GM12878 (cell line): ENCODE measurements at regions not wholly inside any gene's neighbourhood (a gene's known extent, or its start where the extent isn't known, plus 50 kb on each side); places are given as distances from the start of the nearest gene placed in this dataset.

Experiments used
- ATAC-seq: fragments of 200-7000 bp; cut with Tn5 transposase; 3 replicates; pipeline ENCODE4 v1.9.1; 2020; ENCODE audit warnings: mild to moderate bottlenecking, moderate library complexity
- BruUV-seq: library from RNA; stranded (reverse); fragments of 400-500 nt; replicated peaks from 2 replicates; lab custom pipeline; 2021; lab: Mats Ljungman, UMichigan
- CTCF ChIA-PET: fragments of 300-600 bp; sonication (Branson Sonifier 250); formaldehyde crosslinking; extraction: SDS; loops from one replicate; lab custom pipeline; 2021; ENCODE audit warnings: inconsistent platforms; lab: Yijun Ruan, JAX
- POLR2A ChIA-PET: fragments of 350-600 bp; formaldehyde crosslinking; extraction: SDS; loops from one replicate; lab custom pipeline; 2021; ENCODE audit warnings: inconsistent platforms; lab: Charles Lee
- RAD21 ChIA-PET: fragments of 300-600 bp; sonication (Branson Sonifier 250); formaldehyde crosslinking; loops from one replicate; lab custom pipeline; 2023; ENCODE audit warnings: antibody characterized with exemption; ENCODE audit not compliant: unreplicated experiment; lab: Charles Lee
- SMC1A ChIA-PET: fragments of 300-600 bp; sonication (Branson Sonifier 250); formaldehyde crosslinking; loops from one replicate; lab custom pipeline; 2023; ENCODE audit not compliant: unreplicated experiment, uncharacterized antibody; lab: Charles Lee
- DNase-seq: peaks from one replicate; pipeline ENCODE4 v3.0.0-alpha.2; 2011; ENCODE audit warnings: low read depth, low spot score
- FAIRE-seq: peaks from 3 replicates; lab custom pipeline; 2011; peaks lifted over from hg19 to GRCh38; lab: Jason Lieb, UNC
- H2AFZ ChIP-seq: 2 replicates; pipeline ENCODE4 v1.6.0; 2011; ENCODE audit warnings: low read depth, low read length, control low read depth; ENCODE audit not compliant: control insufficient read depth
- H3K27ac ChIP-seq: 2 replicates; pipeline ENCODE4 v1.5.1; 2011; ENCODE audit warnings: control low read depth; ENCODE audit not compliant: control insufficient read depth, insufficient read depth
- H3K27me3 ChIP-seq, 2 experiments: replicated peaks in 1 of 2; 2 replicates each; pipeline versions ENCODE4 v1.6.0 to v1.6.1; 2011; ENCODE audit warnings: low read length in 1 of 2; ENCODE audit not compliant: control insufficient read depth in 2 of 2, insufficient read depth in 2 of 2
- H3K36me3 ChIP-seq, 2 experiments: 2 replicates each; pipeline ENCODE4 v1.5.1; 2011; ENCODE audit warnings: low read length in 1 of 2; ENCODE audit not compliant: control insufficient read depth in 2 of 2, insufficient read depth in 2 of 2
- H3K4me1 ChIP-seq: 2 replicates; pipeline ENCODE4 v1.6.1; 2011; ENCODE audit warnings: mild to moderate bottlenecking, low read length, moderate library complexity, mixed read lengths; ENCODE audit not compliant: control insufficient read depth, insufficient read depth
- H3K4me2 ChIP-seq: 2 replicates; pipeline ENCODE4 v1.6.0; 2011; ENCODE audit warnings: control low read depth; ENCODE audit not compliant: control insufficient read depth, insufficient read depth
- H3K4me3 ChIP-seq: fragments of 200-600 bp; sonication (generic); 2 replicates; pipeline ENCODE4 v1.5.1; 2016
- H3K79me2 ChIP-seq: 2 replicates; pipeline ENCODE4 v1.6.0; 2011; ENCODE audit warnings: low read length; ENCODE audit not compliant: control insufficient read depth, insufficient read depth
- H3K9ac ChIP-seq: 2 replicates; pipeline ENCODE4 v1.8.0; 2011; ENCODE audit warnings: low read length, control low read depth, mixed read lengths; ENCODE audit not compliant: control insufficient read depth, insufficient read depth
- H3K9me3 ChIP-seq: replicated peaks from 3 replicates; pipeline ENCODE4 v1.5.1; 2011; ENCODE audit warnings: mild to moderate bottlenecking, low read length; ENCODE audit not compliant: control insufficient read depth, insufficient read depth
- H4K20me1 ChIP-seq: 2 replicates; pipeline ENCODE4 v1.6.0; 2011; ENCODE audit not compliant: control insufficient read depth, insufficient read depth
- BHLHE40 ChIP-seq, 2 experiments: fragments of 450-650 bp in 1 of 2; IDR thresholded peaks; 2 replicates each; pipeline ENCODE4 v1.6.1; 2011 to 2017; ENCODE audit warnings: low read depth in 2 of 2, borderline replicate concordance in 1 of 2, improper control_type of control experiment in 1 of 2, low read length in 1 of 2, mild to moderate bottlenecking in 1 of 2
- CEBPB ChIP-seq, 2 experiments: fragments of 150-350 bp in 1 of 2; IDR thresholded peaks; 2 replicates each; pipeline ENCODE4 v1.6.1; 2012 to 2014; ENCODE audit warnings: low read depth in 2 of 2, low read length in 2 of 2, borderline replicate concordance in 1 of 2, inconsistent platforms in 1 of 2
- CHD1 ChIP-seq: IDR thresholded peaks from 2 replicates; pipeline ENCODE4 v1.6.1; 2012; ENCODE audit warnings: low read depth, low read length, improper control_type of control experiment
- HSF1 ChIP-seq: fragments of 150-350 bp; IDR thresholded peaks from 2 replicates; pipeline ENCODE4 v1.6.1; 2014; ENCODE audit warnings: mild to moderate bottlenecking, low read depth, low read length
- KLF5 ChIP-seq: fragments of 450-650 bp; IDR thresholded peaks from 2 replicates; pipeline ENCODE4 v1.6.1; 2014; ENCODE audit warnings: mild to moderate bottlenecking; ENCODE audit not compliant: partially characterized antibody
- MYC ChIP-seq: IDR thresholded peaks from 2 replicates; pipeline ENCODE4 v1.6.1; 2011; ENCODE audit warnings: mild to moderate bottlenecking, low read length, moderate library complexity, inconsistent platforms; ENCODE audit not compliant: insufficient read depth, insufficient replicate concordance, insufficient read length, severe bottlenecking
- PAX8 ChIP-seq: fragments of 450-650 bp; IDR thresholded peaks from 2 replicates; pipeline ENCODE4 v1.6.1; 2017; ENCODE audit warnings: mild to moderate bottlenecking, moderate library complexity
- SIX5 ChIP-seq: IDR thresholded peaks from 2 replicates; pipeline ENCODE4 v1.6.1; 2011; ENCODE audit warnings: mild to moderate bottlenecking, low read depth, low read length, moderate library complexity; ENCODE audit not compliant: severe bottlenecking
- STAT1 ChIP-seq: fragments of 450-650 bp; conservative IDR thresholded peaks from 2 replicates; pipeline ENCODE4 v1.6.1; 2014; ENCODE audit warnings: antibody characterized with exemption, mild to moderate bottlenecking
- ZBED1 ChIP-seq: IDR thresholded peaks from 2 replicates; pipeline ENCODE4 v1.6.1; 2016; ENCODE audit warnings: borderline replicate concordance
- WGBS: methylation state at CpG from one replicate; pipeline ENCODE4 v1.1.6; 2016; ENCODE audit warnings: low lambda C conversion rate; ENCODE audit not compliant: insufficient replicate concordance, insufficient coverage; ENCODE audit errors: missing lambda C conversion rate; 5-methylcytosine and 5-hydroxymethylcytosine counted together
- in situ Hi-C: fragments of 300-500 bp; cut with MboI; formaldehyde crosslinking; loops from 9 replicates; pipeline ENCODE4 v1.14.3; 2018; ENCODE audit warnings: mixed read lengths
- intact Hi-C: fragments of 100-400 bp; cut with micrococcal nuclease; formaldehyde crosslinking; loops from one replicate; pipeline ENCODE4 v1.14.2; 2022; ENCODE audit not compliant: unreplicated experiment
- TF ChIP-seq, protein P1 (sequence below): fragments of 450-650 bp; IDR thresholded peaks from 2 replicates; pipeline ENCODE4 v1.6.1; 2014; ENCODE audit warnings: mild to moderate bottlenecking
- TF ChIP-seq, protein P2 (sequence below): IDR thresholded peaks from 2 replicates; pipeline ENCODE4 v1.6.1; 2011; ENCODE audit warnings: borderline replicate concordance, low read depth, mild to moderate bottlenecking, moderate library complexity, low read length; ENCODE audit not compliant: insufficient read depth, poor library complexity, severe bottlenecking

GRCh38 chr11:92810423-92811064 lies 158.9 kb upstream of the MTNR1B start:
- Histone ChIP-seq H4K20me1 (no peaks in the 10 kb centered on the region), H2AFZ (no peak overlapping the region), H3K4me3 (no peak overlapping the region), H3K4me1 (no peaks in the 10 kb centered on the region), H3K9me3 (no peaks in the 10 kb centered on the region), H3K27me3 (no peaks in the 10 kb centered on the region; a peak in 1 of 4 replicates), H3K36me3 (no peaks in the 10 kb centered on the region), H3K27ac (no peak overlapping the region)
- POLR2A ChIA-PET: no interaction called here
- RAD21 ChIA-PET: no interaction called here
- CTCF ChIA-PET: no interaction called here
- no peak for DNase-seq
- intact Hi-C loops: no loop called here
- FAIRE-seq: no peak
- SMC1A ChIA-PET: no interaction called here
- WGBS: 7% methylated on average over 6 of the region's 6 CpGs
- TF ChIP-seq KLF5: no peak
- no peak for TF ChIP-seq ZBED1
- TF ChIP-seq STAT1: no peak
- TF ChIP-seq, protein P1, sequence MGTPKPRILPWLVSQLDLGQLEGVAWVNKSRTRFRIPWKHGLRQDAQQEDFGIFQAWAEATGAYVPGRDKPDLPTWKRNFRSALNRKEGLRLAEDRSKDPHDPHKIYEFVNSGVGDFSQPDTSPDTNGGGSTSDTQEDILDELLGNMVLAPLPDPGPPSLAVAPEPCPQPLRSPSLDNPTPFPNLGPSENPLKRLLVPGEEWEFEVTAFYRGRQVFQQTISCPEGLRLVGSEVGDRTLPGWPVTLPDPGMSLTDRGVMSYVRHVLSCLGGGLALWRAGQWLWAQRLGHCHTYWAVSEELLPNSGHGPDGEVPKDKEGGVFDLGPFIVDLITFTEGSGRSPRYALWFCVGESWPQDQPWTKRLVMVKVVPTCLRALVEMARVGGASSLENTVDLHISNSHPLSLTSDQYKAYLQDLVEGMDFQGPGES: no peak
- no peak for TF ChIP-seq PAX8
- TF ChIP-seq, protein P2, sequence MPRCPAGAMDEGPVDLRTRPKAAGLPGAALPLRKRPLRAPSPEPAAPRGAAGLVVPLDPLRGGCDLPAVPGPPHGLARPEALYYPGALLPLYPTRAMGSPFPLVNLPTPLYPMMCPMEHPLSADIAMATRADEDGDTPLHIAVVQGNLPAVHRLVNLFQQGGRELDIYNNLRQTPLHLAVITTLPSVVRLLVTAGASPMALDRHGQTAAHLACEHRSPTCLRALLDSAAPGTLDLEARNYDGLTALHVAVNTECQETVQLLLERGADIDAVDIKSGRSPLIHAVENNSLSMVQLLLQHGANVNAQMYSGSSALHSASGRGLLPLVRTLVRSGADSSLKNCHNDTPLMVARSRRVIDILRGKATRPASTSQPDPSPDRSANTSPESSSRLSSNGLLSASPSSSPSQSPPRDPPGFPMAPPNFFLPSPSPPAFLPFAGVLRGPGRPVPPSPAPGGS: no peak
- TF ChIP-seq MYC: no peak
- TF ChIP-seq CEBPB (IDR thresholded peaks at IDR 0.05; ENCODE audit: borderline replicate concordance in 1 of 2, low read depth in 2 of 2, low read length in 2 of 2): no peak
- TF ChIP-seq BHLHE40 (IDR thresholded peaks at IDR 0.05; ENCODE audit: borderline replicate concordance in 1 of 2, low read depth in 2 of 2, low read length in 1 of 2): no peak
- TF ChIP-seq SIX5: no peak
- TF ChIP-seq HSF1: no peak
- TF ChIP-seq CHD1: no peak
- TF ChIP-seq, all 136 proteins: peak for 0
- H3K4me2 ChIP-seq: no peak overlapping the region
- no peaks in the 10 kb centered on the region for H3K79me2 ChIP-seq
- no peak overlapping the region for H3K9ac ChIP-seq
- ATAC-seq: no peak
- BruUV-seq: no TSS peak
- in situ Hi-C loops: no loop called here
